OCI-M2 (cell line): ENCODE measurements at regions not wholly inside any gene's neighbourhood (a gene's known extent, or its start where the extent isn't known, plus 50 kb on each side); places are given as distances from the start of the nearest gene placed in this dataset.

Experiments used
- DNase-seq: peaks from one replicate; lab custom pipeline; 2025; ENCODE audit not compliant: unreplicated experiment; lab: John Stamatoyannopoulos, UW

GRCh38 chr18:38007676-38008330, 442.2 kb upstream of the CELF4 start:
- DNase-seq: no peak

GRCh38 chr18:38007026-38007425, 441.4 kb upstream of the CELF4 start:
- no peak for DNase-seq

- no peak for DNase-seq
These were observed 440.9 kb upstream of the CELF4 start for GRCh38 chr18:38006541-38006940.

GRCh38 chr18:37997695-37998094, 432.1 kb upstream of the CELF4 start:
- DNase-seq: no peak

GRCh38 chr18:37987901-37988300, 422.3 kb upstream of the CELF4 start:
- DNase-seq: no peak

- no peak for DNase-seq
These were observed 421.1 kb upstream of the CELF4 start for GRCh38 chr18:37986665-37987064.

- no peak for DNase-seq
These were observed 419.5 kb upstream of the CELF4 start for GRCh38 chr18:37985126-37985525.

- no peak for DNase-seq
These were observed 415.0 kb upstream of the CELF4 start for GRCh38 chr18:37980556-37980955.

- DNase-seq: no peak
These were observed 409.8 kb upstream of the CELF4 start for GRCh38 chr18:37975446-37975845.

GRCh38 chr18:37967261-37967660, 401.7 kb upstream of the CELF4 start:
- DNase-seq: no peak

- no peak for DNase-seq
These were observed 400.0 kb upstream of the CELF4 start for GRCh38 chr18:37965572-37965970.

GRCh38 chr18:37964885-37965571, 399.4 kb upstream of the CELF4 start:
- no peak for DNase-seq

GRCh38 chr18:37963837-37964236, 398.2 kb upstream of the CELF4 start:
- no peak for DNase-seq

- DNase-seq: no peak
These were observed 396.8 kb upstream of the CELF4 start for GRCh38 chr18:37962316-37962966.

GRCh38 chr18:37958499-37958898, 392.9 kb upstream of the CELF4 start:
- DNase-seq: no peak

- no peak for DNase-seq
These were observed 391.3 kb upstream of the CELF4 start for GRCh38 chr18:37956902-37957301.

GRCh38 chr18:37956020-37956419, 390.4 kb upstream of the CELF4 start:
- no peak for DNase-seq

- no peak for DNase-seq
These were observed 389.6 kb upstream of the CELF4 start for GRCh38 chr18:37955201-37955600.

- no peak for DNase-seq
These were observed 388.3 kb upstream of the CELF4 start for GRCh38 chr18:37953876-37954275.

- DNase-seq: no peak
These were observed 382.9 kb upstream of the CELF4 start for GRCh38 chr18:37948471-37948870.

GRCh38 chr18:37946324-37946723, 380.7 kb upstream of the CELF4 start:
- no peak for DNase-seq

GRCh38 chr18:37944700-37945270, 379.2 kb upstream of the CELF4 start:
- DNase-seq: no peak
